Tibial artery (tissue), 4 donors: ENCODE measurements at regions not wholly inside any gene's neighbourhood (a gene's known extent, or its start where the extent isn't known, plus 50 kb on each side); places are given as distances from the start of the nearest gene placed in this dataset.

Experiments
- DNase-seq, 2 donors: peaks; one replicate each; pipeline ENCODE4 v3.0.0-alpha.2; 2019
- H3K27ac ChIP-seq, 2 donors: fragments of 200-600 bp; sonication (generic) in 1 of 2; 1 replicate in 1 of 2; 2 replicates in 1 of 2; pipeline ENCODE4 v1.5.1; 2018 to 2019; ENCODE audit warnings: mild to moderate bottlenecking in 1 of 2
- H3K27me3 ChIP-seq, 2 donors: fragments of 200-600 bp; sonication (generic) in 1 of 2; one replicate each; pipeline versions ENCODE4 v1.5.1 to v1.6.0; 2016 to 2019
- H3K36me3 ChIP-seq, 3 donors: fragments of 200-600 bp; sonication (generic) in 2 of 3; one replicate each; pipeline ENCODE4 v1.5.1; 2016 to 2019; ENCODE audit warnings: mild to moderate bottlenecking in 2 of 3
- H3K4me1 ChIP-seq, 4 donors: fragments of 200-600 bp; sonication (generic) in 2 of 4; 1 replicate in 3 of 4; 2 replicates in 1 of 4; pipeline ENCODE4 v1.5.1; 2016 to 2019
- H3K4me3 ChIP-seq, 2 donors: fragments of 200-600 bp; sonication (generic) in 1 of 2; 1 replicate in 1 of 2; 2 replicates in 1 of 2; pipeline ENCODE4 v1.5.1; 2018 to 2019; ENCODE audit warnings: mild to moderate bottlenecking in 2 of 2
- H3K9me3 ChIP-seq, 3 donors: fragments of 200-600 bp; sonication (generic) in 1 of 3; one replicate each; pipeline ENCODE4 v1.5.1; 2016 to 2019
- intact Hi-C: fragments of 100-400 bp; cut with DNase I; formaldehyde crosslinking; loops from one replicate; pipeline ENCODE4 v1.15.0; 2023; ENCODE audit warnings: low total_unique reads
- TF ChIP-seq, protein P1 (sequence below), 2 experiments: fragments of 200-600 bp in 1 of 2; fragments of 450-650 bp in 1 of 2; IDR thresholded peaks; one replicate each; pipeline ENCODE4 v1.5.1; 2017 to 2019; ENCODE audit warnings: antibody characterized with exemption in 2 of 2, mild to moderate bottlenecking in 1 of 2, moderate library complexity in 1 of 2

DNA sequence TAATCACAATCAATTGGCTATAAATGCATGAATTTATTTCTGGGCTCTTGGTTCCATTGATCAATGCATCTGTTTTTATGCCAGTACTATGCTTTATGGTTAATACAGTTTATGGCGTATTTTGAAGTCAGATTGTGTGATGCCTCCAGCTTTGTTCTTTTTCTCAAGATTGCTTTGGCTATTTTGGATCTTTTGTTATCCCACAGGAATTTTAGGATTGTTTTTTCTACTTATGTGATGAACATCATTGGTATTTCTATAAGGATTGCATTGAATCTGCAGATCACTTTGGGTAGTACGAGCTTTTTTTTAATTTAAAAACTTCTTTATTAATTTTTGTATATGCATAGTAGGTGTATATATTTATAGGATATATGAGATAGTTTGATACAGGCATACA lies 338.7 kb upstream of the IGFBP7 start:
- TF ChIP-seq, protein P1, sequence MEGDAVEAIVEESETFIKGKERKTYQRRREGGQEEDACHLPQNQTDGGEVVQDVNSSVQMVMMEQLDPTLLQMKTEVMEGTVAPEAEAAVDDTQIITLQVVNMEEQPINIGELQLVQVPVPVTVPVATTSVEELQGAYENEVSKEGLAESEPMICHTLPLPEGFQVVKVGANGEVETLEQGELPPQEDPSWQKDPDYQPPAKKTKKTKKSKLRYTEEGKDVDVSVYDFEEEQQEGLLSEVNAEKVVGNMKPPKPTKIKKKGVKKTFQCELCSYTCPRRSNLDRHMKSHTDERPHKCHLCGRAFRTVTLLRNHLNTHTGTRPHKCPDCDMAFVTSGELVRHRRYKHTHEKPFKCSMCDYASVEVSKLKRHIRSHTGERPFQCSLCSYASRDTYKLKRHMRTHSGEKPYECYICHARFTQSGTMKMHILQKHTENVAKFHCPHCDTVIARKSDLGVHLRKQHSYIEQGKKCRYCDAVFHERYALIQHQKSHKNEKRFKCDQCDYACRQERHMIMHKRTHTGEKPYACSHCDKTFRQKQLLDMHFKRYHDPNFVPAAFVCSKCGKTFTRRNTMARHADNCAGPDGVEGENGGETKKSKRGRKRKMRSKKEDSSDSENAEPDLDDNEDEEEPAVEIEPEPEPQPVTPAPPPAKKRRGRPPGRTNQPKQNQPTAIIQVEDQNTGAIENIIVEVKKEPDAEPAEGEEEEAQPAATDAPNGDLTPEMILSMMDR (IDR thresholded peaks at IDR 0.05) = no peak
- Histone ChIP-seq H3K9me3 (peaks cover 0 to 5% (median 3%) of the 10 kb centered on the region in 3 donors), H3K27me3 (no peaks in the 10 kb centered on the region), H3K27ac (no peak overlapping the region), H3K36me3 (no peaks in the 10 kb centered on the region), H3K4me3 (no peak overlapping the region), H3K4me1 (no peaks in the 10 kb centered on the region)
- no peak for DNase-seq
- intact Hi-C loops = no loop called here

DNA sequence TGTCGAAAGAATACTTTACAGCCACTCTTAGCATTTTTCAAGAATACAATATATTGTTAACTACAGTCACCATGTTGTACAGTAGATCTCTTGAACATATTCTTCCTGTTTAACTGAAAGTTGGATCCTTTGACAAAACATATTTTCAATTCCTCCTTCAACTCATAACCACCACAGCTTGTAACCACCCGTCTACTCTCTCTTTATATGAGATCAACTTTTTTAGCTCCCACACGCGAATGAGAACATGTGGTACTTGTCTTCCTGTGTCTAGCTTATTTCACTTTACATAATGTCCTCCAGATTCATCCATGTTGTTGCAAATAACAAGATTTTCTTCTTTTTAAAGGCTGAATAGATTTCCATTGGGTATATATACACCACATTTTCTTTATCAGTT lies 338.3 kb upstream of the IGFBP7 start:
- Histone ChIP-seq H3K27ac (no peak overlapping the region), H3K4me3 (no peak overlapping the region), H3K27me3 (no peaks in the 10 kb centered on the region), H3K4me1 (no peaks in the 10 kb centered on the region), H3K9me3 (peaks cover 0 to under 1% (median 0%) of the 10 kb centered on the region in 3 donors), H3K36me3 (no peaks in the 10 kb centered on the region)
- intact Hi-C loops = no loop called here
- no peak for DNase-seq
- TF ChIP-seq, protein P1 (IDR thresholded peaks at IDR 0.05) = no peak

DNA sequence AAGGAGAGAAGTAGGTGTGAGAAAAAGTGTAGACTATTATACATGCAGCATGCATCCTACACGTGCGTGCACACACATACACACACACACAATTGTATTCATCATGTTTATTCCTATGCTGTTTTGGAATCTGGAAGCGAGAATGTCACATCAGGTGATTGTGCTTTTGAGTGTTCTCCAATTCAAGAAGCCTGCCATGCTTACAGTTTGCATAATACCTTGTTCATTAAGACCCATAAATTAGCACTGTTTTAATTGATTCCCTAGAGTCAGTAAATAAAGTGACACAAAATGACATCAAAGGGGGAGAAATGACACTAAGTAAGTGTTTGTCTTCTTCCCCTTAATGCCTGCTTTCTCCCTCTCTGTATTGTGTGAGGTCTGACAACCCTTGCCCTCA lies 336.1 kb upstream of the IGFBP7 start:
- Histone ChIP-seq H3K4me1 (peaks cover 0 to 6% (median 0%) of the 10 kb centered on the region in 4 donors), H3K27me3 (no peaks in the 10 kb centered on the region), H3K27ac (no peak overlapping the region), H3K4me3 (no peak overlapping the region), H3K36me3 (no peaks in the 10 kb centered on the region), H3K9me3 (no peaks in the 10 kb centered on the region)
- TF ChIP-seq, protein P1 (IDR thresholded peaks at IDR 0.05) = no peak
- no peak for DNase-seq
- intact Hi-C loops = no loop called here

DNA sequence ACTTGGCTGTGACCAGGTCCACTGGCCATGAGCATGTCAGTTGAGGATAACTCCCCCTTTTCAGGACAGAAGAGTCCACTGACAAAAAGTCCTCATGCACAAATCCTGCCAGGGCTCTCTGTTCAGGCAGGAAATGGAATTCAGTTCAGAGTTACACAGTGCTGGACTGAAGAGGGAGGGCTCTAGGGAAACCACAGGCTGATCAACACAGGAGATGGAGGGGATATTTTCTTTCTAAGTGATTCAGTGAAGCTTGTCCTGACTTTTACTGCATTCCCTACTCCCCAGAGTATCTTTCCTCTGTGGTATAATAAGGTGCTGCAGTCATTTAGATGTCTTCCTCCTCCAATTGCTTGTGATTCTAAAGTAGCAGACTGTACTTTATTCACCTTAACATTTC lies 335.5 kb upstream of the IGFBP7 start:
- Histone ChIP-seq H3K27me3 (no peaks in the 10 kb centered on the region), H3K4me3 (no peak overlapping the region), H3K36me3 (no peaks in the 10 kb centered on the region), H3K4me1 (peaks cover 0 to 6% (median 0%) of the 10 kb centered on the region in 4 donors), H3K9me3 (no peaks in the 10 kb centered on the region), H3K27ac (no peak overlapping the region)
- intact Hi-C loops = no loop called here
- TF ChIP-seq, protein P1 (IDR thresholded peaks at IDR 0.05) = no peak
- no peak for DNase-seq

DNA sequence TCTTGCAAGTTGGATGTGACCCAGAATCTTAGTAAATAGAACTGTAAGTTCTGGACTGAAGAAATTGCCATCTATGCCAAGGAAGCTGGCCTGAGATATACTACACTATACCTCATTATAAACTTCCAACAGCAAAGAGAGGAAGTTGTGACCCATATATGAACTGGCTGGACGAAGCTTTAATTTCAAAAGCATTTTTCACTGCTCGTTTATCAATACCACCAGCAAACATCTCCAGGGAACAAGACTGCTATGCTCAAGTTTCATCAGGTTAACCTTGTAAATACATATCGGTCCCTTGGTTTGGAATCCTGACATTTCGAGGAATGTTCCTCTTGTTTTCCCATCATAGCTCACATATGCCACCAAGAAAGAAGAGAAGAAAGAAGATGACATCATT lies 334.5 kb upstream of the IGFBP7 start:
- TF ChIP-seq, protein P1 (IDR thresholded peaks at IDR 0.05) = no peak
- intact Hi-C loops = no loop called here
- Histone ChIP-seq H3K4me1 (peaks cover 0 to 6% (median 0%) of the 10 kb centered on the region in 4 donors), H3K27me3 (no peaks in the 10 kb centered on the region), H3K9me3 (no peaks in the 10 kb centered on the region), H3K27ac (no peak overlapping the region), H3K4me3 (no peak overlapping the region), H3K36me3 (no peaks in the 10 kb centered on the region)
- no peak for DNase-seq

DNA sequence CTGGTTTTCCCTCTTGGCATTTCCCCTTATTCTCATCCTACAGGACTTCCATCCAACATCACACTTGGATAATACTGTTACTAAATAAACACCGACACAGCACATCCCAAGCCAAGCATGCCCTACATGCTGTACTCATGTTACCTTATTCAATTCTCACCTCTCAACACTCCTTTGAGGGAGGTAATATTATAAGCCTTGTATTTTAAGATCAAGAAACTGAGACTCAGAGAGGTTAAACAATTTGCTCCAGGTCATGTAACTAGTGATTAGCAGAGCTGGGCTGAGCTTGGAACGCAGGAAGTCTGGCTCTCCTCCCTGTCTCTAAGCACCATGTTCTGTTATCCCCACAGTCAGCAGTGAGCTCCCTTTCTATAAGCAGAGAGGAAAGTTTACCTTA lies 333.6 kb upstream of the IGFBP7 start:
- TF ChIP-seq, protein P1 (IDR thresholded peaks at IDR 0.05) = no peak
- Histone ChIP-seq H3K4me1 (peaks cover 0 to 6% (median 0%) of the 10 kb centered on the region in 4 donors), H3K27ac (no peak overlapping the region), H3K36me3 (no peaks in the 10 kb centered on the region), H3K27me3 (no peaks in the 10 kb centered on the region), H3K4me3 (no peak overlapping the region), H3K9me3 (no peaks in the 10 kb centered on the region)
- no peak for DNase-seq
- intact Hi-C loops = no loop called here
